GM13976 (cell line): ENCODE measurements at regions not wholly inside any gene's neighbourhood (a gene's known extent, or its start where the extent isn't known, plus 50 kb on each side); places are given as distances from the start of the nearest gene placed in this dataset.

Experiments
- DNase-seq: peaks from one replicate; pipeline ENCODE4 v3.0.0; 2012; ENCODE audit warnings: low spot score
- CTCF ChIP-seq: IDR thresholded peaks from 2 replicates; pipeline ENCODE4 v1.5.1; 2012; ENCODE audit warnings: borderline replicate concordance, mild to moderate bottlenecking; ENCODE audit not compliant: insufficient read depth; ENCODE audit errors: extremely low read depth, missing control alignments, control extremely low read depth
- in situ Hi-C: fragments of 300-500 bp; cut with MboI; formaldehyde crosslinking; loops from one replicate; pipeline ENCODE4 v1.12.0; 2022; ENCODE audit warnings: low sequenced_read_pairs, mixed read lengths, inconsistent platforms; ENCODE audit not compliant: unreplicated experiment

- in situ Hi-C loops, result no loop called here
- TF ChIP-seq CTCF, result no peak
- DNase-seq, result no peak
These were observed 189.0 kb upstream of the DAB1 start for GRCh38 chr1:57612833-57613232.

GRCh38 chr1:57605933-57606332 is 182.1 kb upstream of the DAB1 start:
- no peak for TF ChIP-seq CTCF
- in situ Hi-C loops, result no loop called here
- no peak for DNase-seq

- in situ Hi-C loops, result no loop called here
- no peak for DNase-seq
- no peak for TF ChIP-seq CTCF
These were observed 179.8 kb upstream of the DAB1 start for GRCh38 chr1:57603696-57604095.

GRCh38 chr1:57600424-57600823 is 176.6 kb upstream of the DAB1 start:
- in situ Hi-C loops, result no loop called here
- no peak for TF ChIP-seq CTCF
- DNase-seq, result no peak

- no peak for DNase-seq
- TF ChIP-seq CTCF, result no peak
- in situ Hi-C loops, result no loop called here
These were observed 175.6 kb upstream of the DAB1 start for GRCh38 chr1:57599236-57599994.

- DNase-seq, result no peak
- in situ Hi-C loops, result no loop called here
- no peak for TF ChIP-seq CTCF
These were observed 173.2 kb upstream of the DAB1 start for GRCh38 chr1:57597036-57597435.
